Endothelial cell of umbilical vein (primary cell): ENCODE measurements at regions not wholly inside any gene's neighbourhood (a gene's known extent, or its start where the extent isn't known, plus 50 kb on each side); places are given as distances from the start of the nearest gene placed in this dataset.

Experiments used
- BruUV-seq: library from RNA; stranded (reverse); fragments of 400-500 nt; replicated peaks from 2 replicates; lab custom pipeline; 2021; lab: Mats Ljungman, UMichigan
- CTCF ChIA-PET: fragments of 300-600, 350-600 bp; sonication (Branson Sonifier 250); formaldehyde crosslinking; loops from one replicate; lab custom pipeline; 2021; ENCODE audit warnings: antibody characterized with exemption, inconsistent platforms; lab: Charles Lee
- POLR2A ChIA-PET: fragments of 300-600, 350-600 bp; sonication (Branson Sonifier 250); formaldehyde crosslinking; loops from one replicate; lab custom pipeline; 2021; ENCODE audit warnings: antibody characterized with exemption, inconsistent platforms; lab: Charles Lee
- DNase-seq: peaks from one replicate; pipeline ENCODE4 v3.0.0-alpha.2; 2011; ENCODE audit warnings: low read depth, low spot score
- FAIRE-seq: peaks from 2 replicates; lab custom pipeline; 2011; peaks lifted over from hg19 to GRCh38; lab: Jason Lieb, UNC
- H2AFZ ChIP-seq: 2 replicates; pipeline ENCODE4 v1.6.0; 2012; ENCODE audit warnings: low read depth, low read length, control low read depth, inconsistent platforms
- H3K27ac ChIP-seq: 2 replicates; pipeline ENCODE4 v1.5.1; 2011; ENCODE audit warnings: low read depth, mild to moderate bottlenecking, control low read depth, low read length, moderate library complexity; ENCODE audit not compliant: insufficient read depth
- H3K27me3 ChIP-seq, 2 experiments: 2 replicates each; pipeline versions ENCODE4 v1.6.0 to v1.6.1; 2011; ENCODE audit warnings: low read length in 2 of 2, mixed read lengths in 1 of 2; ENCODE audit not compliant: control insufficient read depth in 2 of 2, insufficient read depth in 2 of 2
- H3K36me3 ChIP-seq, 2 experiments: 2 replicates in 1 of 2; 3 replicates in 1 of 2; pipeline ENCODE4 v1.5.1; 2011; ENCODE audit warnings: low read length in 2 of 2, mild to moderate bottlenecking in 1 of 2, moderate library complexity in 1 of 2; ENCODE audit not compliant: control insufficient read depth in 2 of 2, insufficient read depth in 2 of 2; ENCODE audit errors: extremely low read depth in 1 of 2
- H3K4me1 ChIP-seq: 3 replicates; pipeline ENCODE4 v1.5.1; 2011; ENCODE audit warnings: mild to moderate bottlenecking, low read length; ENCODE audit not compliant: control insufficient read depth, insufficient read depth; ENCODE audit errors: extremely low read depth
- H3K4me2 ChIP-seq: 2 replicates; pipeline ENCODE4 v1.6.1; 2011; ENCODE audit warnings: low read length, control low read depth, mixed read lengths; ENCODE audit not compliant: insufficient read depth
- H3K4me3 ChIP-seq, 3 experiments: fragments of 200-600 bp in 1 of 3; sonication (generic), shearing (Covaris generic) in 1 of 3; replicated peaks in 1 of 3; 2 replicates each; pipeline ENCODE4 v1.5.1; 2011 to 2016; ENCODE audit warnings: control low read depth in 3 of 3, low read length in 3 of 3, mild to moderate bottlenecking in 2 of 3, inconsistent platforms in 1 of 3, low read depth in 1 of 3, moderate library complexity in 1 of 3; ENCODE audit not compliant: insufficient read depth in 1 of 3
- H3K79me2 ChIP-seq: 2 replicates; pipeline ENCODE4 v1.6.0; 2012; ENCODE audit warnings: low read length, inconsistent platforms; ENCODE audit not compliant: control insufficient read depth, insufficient read depth
- H3K9ac ChIP-seq: replicated peaks from 2 replicates; pipeline ENCODE3; 2011; ENCODE audit warnings: low read length, control low read depth; ENCODE audit not compliant: insufficient read depth; ENCODE audit errors: extremely low read depth
- H3K9me1 ChIP-seq: replicated peaks from 3 replicates; pipeline ENCODE4 v1.6.0; 2011; ENCODE audit warnings: mild to moderate bottlenecking, low read length; ENCODE audit not compliant: control insufficient read depth, insufficient read depth; ENCODE audit errors: extremely low read depth
- H3K9me3 ChIP-seq: replicated peaks from 2 replicates; pipeline ENCODE4 v1.5.1; 2012; ENCODE audit warnings: low read length, inconsistent platforms; ENCODE audit not compliant: control insufficient read depth, insufficient read depth
- H4K20me1 ChIP-seq: replicated peaks from 2 replicates; pipeline ENCODE3; 2011; ENCODE audit warnings: mild to moderate bottlenecking, low read length; ENCODE audit not compliant: control insufficient read depth, insufficient read depth; ENCODE audit errors: extremely low read depth
- CTCF ChIP-seq, 2 donors: IDR thresholded peaks; 1 replicate in 1 of 2; 2 replicates in 1 of 2; pipeline ENCODE4 v1.5.1; 2011; ENCODE audit warnings: low read length in 2 of 2, mild to moderate bottlenecking in 2 of 2, moderate library complexity in 2 of 2, control low read depth in 1 of 2, inconsistent platforms in 1 of 2, low read depth in 1 of 2; ENCODE audit not compliant: insufficient read depth in 1 of 2; ENCODE audit errors: extremely low read depth in 1 of 2
- EZH2 ChIP-seq: IDR thresholded peaks from 2 replicates; pipeline ENCODE4 v1.6.1; 2012; ENCODE audit warnings: borderline replicate concordance, low read depth, mild to moderate bottlenecking, moderate library complexity, low read length, inconsistent platforms; ENCODE audit not compliant: severe bottlenecking
- FOS ChIP-seq: IDR thresholded peaks from 2 replicates; pipeline ENCODE4 v1.6.1; 2011; ENCODE audit warnings: mild to moderate bottlenecking, low read length, moderate library complexity, borderline replicate concordance; ENCODE audit not compliant: insufficient read depth
- GATA2 ChIP-seq: IDR thresholded peaks from 2 replicates; pipeline ENCODE4 v1.7.0; 2011; ENCODE audit warnings: low read depth, mild to moderate bottlenecking, moderate library complexity, mixed read lengths, low read length; ENCODE audit not compliant: insufficient read length, insufficient read depth
- JUN ChIP-seq: IDR thresholded peaks from 2 replicates; pipeline ENCODE4 v1.6.1; 2011; ENCODE audit warnings: borderline replicate concordance, low read depth; ENCODE audit not compliant: insufficient read length, insufficient read depth
- MAX ChIP-seq: IDR thresholded peaks from 2 replicates; pipeline ENCODE4 v1.6.1; 2011; ENCODE audit not compliant: insufficient read depth, insufficient read length
- MYC ChIP-seq: IDR thresholded peaks from one replicate; pipeline ENCODE4 v1.6.1; 2011; ENCODE audit warnings: mild to moderate bottlenecking, low read depth, low read length
- POLR2A ChIP-seq: IDR thresholded peaks from 2 replicates; pipeline ENCODE4 v1.6.1; 2012; ENCODE audit warnings: low read depth, mild to moderate bottlenecking, control low read depth, low read length
- POLR2AphosphoS5 ChIP-seq: IDR thresholded peaks from 2 replicates; pipeline ENCODE4 v1.6.1; 2012; ENCODE audit warnings: low read depth, mild to moderate bottlenecking, control low read depth, low read length, moderate library complexity; ENCODE audit not compliant: insufficient read depth
- dilution Hi-C: fragments of 300-500 bp; cut with MboI; formaldehyde crosslinking; loops from one replicate; pipeline ENCODE4 v1.15.0; 2019; ENCODE audit warnings: low sequenced_read_pairs; ENCODE audit not compliant: extremely low pct_ligation_motif_present
- intact Hi-C: fragments of 100-400 bp; cut with micrococcal nuclease; formaldehyde crosslinking; loops from one replicate; pipeline ENCODE4 v1.10.0; 2022

- no peak for DNase-seq
- CTCF ChIA-PET, result no interaction called here
- H2AFZ ChIP-seq, result no peak overlapping the region
- dilution Hi-C loops (no loop called here), intact Hi-C loops (no loop called here)
- no peak overlapping the region for H3K4me3 ChIP-seq
- no peaks in the 10 kb centered on the region for H3K36me3 ChIP-seq
- no peaks in the 10 kb centered on the region for H3K9me1 ChIP-seq
- H3K27me3 ChIP-seq, result no peaks in the 10 kb centered on the region
- no peaks in the 10 kb centered on the region for H3K4me1 ChIP-seq
- POLR2A ChIA-PET, result no interaction called here
- H3K79me2 ChIP-seq, result no peaks in the 10 kb centered on the region
- TF ChIP-seq FOS (no peak), CTCF (IDR thresholded peaks at IDR 0.05; ENCODE audit: extremely low read depth in 1 of 2, insufficient read depth in 1 of 2, low read depth in 1 of 2, low read length in 2 of 2) (no peak), EZH2 (no peak), MYC (no peak), POLR2A (no peak), GATA2 (no peak), JUN (no peak), MAX (no peak), POLR2AphosphoS5 (no peak)
- no peak overlapping the region for H3K27ac ChIP-seq
- BruUV-seq, result no TSS peak
- H3K9ac ChIP-seq, result no peak overlapping the region
- FAIRE-seq, result no peak
- no peak overlapping the region for H3K4me2 ChIP-seq
- peaks cover 3% of the 10 kb centered on the region for H3K9me3 ChIP-seq
- no peaks in the 10 kb centered on the region for H4K20me1 ChIP-seq
Measured at GRCh38 chr2:60064687-60065389, 488.6 kb downstream of the BCL11A start.
